Esophagus muscularis mucosa (tissue), 4 donors: ENCODE measurements at regions not wholly inside any gene's neighbourhood (a gene's known extent, or its start where the extent isn't known, plus 50 kb on each side); places are given as distances from the start of the nearest gene placed in this dataset.

ENCODE experiments used
- DNase-seq: peaks from one replicate; pipeline ENCODE4 v3.0.0-alpha.2; 2017; ENCODE audit errors: extremely low spot score
- H3K27ac ChIP-seq, 4 donors: fragments of 200-600 bp; sonication (generic); replicated peaks in 1 of 4; 1 replicate in 3 of 4; 2 replicates in 1 of 4; pipeline ENCODE4 v1.5.1; 2016 to 2019; ENCODE audit warnings: mild to moderate bottlenecking in 1 of 4
- H3K27me3 ChIP-seq, 4 donors: fragments of 200-600 bp; sonication (generic); one replicate each; pipeline versions ENCODE4 v1.5.1 to v1.6.0; 2016 to 2019
- H3K36me3 ChIP-seq, 4 donors: fragments of 200-600 bp; sonication (generic); one replicate each; pipeline ENCODE4 v1.5.1; 2016 to 2019
- H3K4me1 ChIP-seq, 4 donors: fragments of 200-600 bp; sonication (generic); one replicate each; pipeline ENCODE4 v1.5.1; 2016 to 2019
- H3K4me3 ChIP-seq, 4 donors: fragments of 200-600 bp; sonication (generic); 1 replicate in 2 of 4; 2 replicates in 2 of 4; pipeline ENCODE4 v1.5.1; 2016 to 2019; ENCODE audit warnings: mild to moderate bottlenecking in 4 of 4, moderate library complexity in 1 of 4
- H3K9me3 ChIP-seq, 4 donors: fragments of 200-600 bp; sonication (generic); 1 replicate in 3 of 4; 2 replicates in 1 of 4; pipeline ENCODE4 v1.5.1; 2016 to 2019
- EP300 ChIP-seq: sonication (generic); formaldehyde crosslinking; IDR thresholded peaks from one replicate; pipeline ENCODE4 v1.6.1; 2017; ENCODE audit warnings: antibody characterized with exemption
- POLR2A ChIP-seq: fragments of 450-650 bp; IDR thresholded peaks from one replicate; pipeline ENCODE4 v1.6.1; 2017; ENCODE audit warnings: antibody characterized with exemption, moderate library complexity, mild to moderate bottlenecking, low read depth
- POLR2AphosphoS5 ChIP-seq, 2 donors: sonication (generic); formaldehyde crosslinking; IDR thresholded peaks; one replicate each; pipeline ENCODE4 v1.6.1; 2017; ENCODE audit warnings: antibody characterized with exemption in 2 of 2
- WGBS: methylation state at CpG from one replicate; pipeline ENCODE4 v1.1.5; 2018; 5-methylcytosine and 5-hydroxymethylcytosine counted together
- intact Hi-C: fragments of 100-400 bp; cut with DNase I; formaldehyde crosslinking; loops from one replicate; pipeline ENCODE4 v1.15.1; 2023
- TF ChIP-seq, protein P1 (sequence below), 3 experiments: fragments of 200-600 bp in 2 of 3; fragments of 450-650 bp in 1 of 3; sonication (generic) in 2 of 3; IDR thresholded peaks; one replicate each; pipeline ENCODE4 v1.5.1; 2017 to 2019; ENCODE audit warnings: antibody characterized with exemption in 3 of 3, mild to moderate bottlenecking in 2 of 3, moderate library complexity in 1 of 3

DNA sequence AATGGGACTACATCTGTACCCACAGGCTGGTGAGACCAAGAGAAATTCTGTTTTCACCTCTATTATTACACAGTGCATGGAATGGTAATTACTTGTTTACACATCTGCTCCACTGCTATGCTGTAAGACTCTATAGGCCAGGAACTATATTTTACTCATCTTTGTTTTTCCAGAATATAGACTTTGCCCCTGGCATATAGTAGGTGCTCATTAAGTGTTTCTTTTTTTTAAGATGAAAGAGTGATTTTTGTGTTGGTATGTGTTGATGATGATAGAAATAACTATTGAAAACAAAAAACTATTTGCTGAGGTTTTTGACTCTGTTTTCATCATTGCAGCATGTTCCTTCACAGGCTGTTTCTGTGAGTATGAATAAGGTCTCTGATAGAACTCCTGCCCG, 294.7 kb downstream of the CSNK1G3 start:
- no peaks in the 10 kb centered on the region for H3K27me3 ChIP-seq
- intact Hi-C loops = no loop called here
- no peak overlapping the region for H3K27ac ChIP-seq
- TF ChIP-seq POLR2A (no peak), POLR2AphosphoS5 (IDR thresholded peaks at IDR 0.05) (no peak), EP300 (no peak)
- TF ChIP-seq, protein P1, sequence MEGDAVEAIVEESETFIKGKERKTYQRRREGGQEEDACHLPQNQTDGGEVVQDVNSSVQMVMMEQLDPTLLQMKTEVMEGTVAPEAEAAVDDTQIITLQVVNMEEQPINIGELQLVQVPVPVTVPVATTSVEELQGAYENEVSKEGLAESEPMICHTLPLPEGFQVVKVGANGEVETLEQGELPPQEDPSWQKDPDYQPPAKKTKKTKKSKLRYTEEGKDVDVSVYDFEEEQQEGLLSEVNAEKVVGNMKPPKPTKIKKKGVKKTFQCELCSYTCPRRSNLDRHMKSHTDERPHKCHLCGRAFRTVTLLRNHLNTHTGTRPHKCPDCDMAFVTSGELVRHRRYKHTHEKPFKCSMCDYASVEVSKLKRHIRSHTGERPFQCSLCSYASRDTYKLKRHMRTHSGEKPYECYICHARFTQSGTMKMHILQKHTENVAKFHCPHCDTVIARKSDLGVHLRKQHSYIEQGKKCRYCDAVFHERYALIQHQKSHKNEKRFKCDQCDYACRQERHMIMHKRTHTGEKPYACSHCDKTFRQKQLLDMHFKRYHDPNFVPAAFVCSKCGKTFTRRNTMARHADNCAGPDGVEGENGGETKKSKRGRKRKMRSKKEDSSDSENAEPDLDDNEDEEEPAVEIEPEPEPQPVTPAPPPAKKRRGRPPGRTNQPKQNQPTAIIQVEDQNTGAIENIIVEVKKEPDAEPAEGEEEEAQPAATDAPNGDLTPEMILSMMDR (IDR thresholded peaks at IDR 0.05) = no peak
- peaks cover 31 to 48% (median 42%) of the 10 kb centered on the region in 4 donors for H3K4me1 ChIP-seq
- WGBS = 50% methylated on average over 1 of the region's 1 CpG
- no peak for DNase-seq
- H3K9me3 ChIP-seq = no peaks in the 10 kb centered on the region
- H3K4me3 ChIP-seq = no peak overlapping the region
- H3K36me3 ChIP-seq = no peaks in the 10 kb centered on the region

DNA sequence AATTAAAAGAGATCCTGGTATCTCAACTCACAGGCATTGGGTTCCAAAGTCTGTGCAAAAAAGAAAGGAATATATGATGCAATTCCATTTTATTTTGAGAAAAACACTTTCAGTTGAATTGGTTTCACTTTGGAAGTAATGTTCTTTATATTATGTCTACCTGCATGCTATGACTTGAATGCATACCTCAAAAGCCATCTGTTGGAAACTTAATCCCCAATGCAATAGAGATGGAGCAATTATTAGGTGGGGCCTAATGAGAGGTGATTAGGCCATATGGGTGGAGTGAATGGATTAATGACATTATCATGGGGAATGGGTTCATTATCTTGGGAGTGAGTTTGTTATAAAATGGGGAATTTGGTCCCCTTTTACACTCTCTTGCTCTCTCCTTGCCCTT, 293.3 kb downstream of the CSNK1G3 start:
- H3K36me3 ChIP-seq = no peaks in the 10 kb centered on the region
- no peaks in the 10 kb centered on the region for H3K9me3 ChIP-seq
- no peak for DNase-seq
- no peak for TF ChIP-seq POLR2AphosphoS5 (IDR thresholded peaks at IDR 0.05)
- TF ChIP-seq EP300 = no peak
- TF ChIP-seq, protein P1 (IDR thresholded peaks at IDR 0.05) = no peak
- no peak for TF ChIP-seq POLR2A
- intact Hi-C loops = no loop called here
- peaks cover 25 to 41% (median 36%) of the 10 kb centered on the region in 4 donors for H3K4me1 ChIP-seq
- no peak overlapping the region for H3K27ac ChIP-seq
- H3K27me3 ChIP-seq = no peaks in the 10 kb centered on the region
- no peak overlapping the region for H3K4me3 ChIP-seq

DNA sequence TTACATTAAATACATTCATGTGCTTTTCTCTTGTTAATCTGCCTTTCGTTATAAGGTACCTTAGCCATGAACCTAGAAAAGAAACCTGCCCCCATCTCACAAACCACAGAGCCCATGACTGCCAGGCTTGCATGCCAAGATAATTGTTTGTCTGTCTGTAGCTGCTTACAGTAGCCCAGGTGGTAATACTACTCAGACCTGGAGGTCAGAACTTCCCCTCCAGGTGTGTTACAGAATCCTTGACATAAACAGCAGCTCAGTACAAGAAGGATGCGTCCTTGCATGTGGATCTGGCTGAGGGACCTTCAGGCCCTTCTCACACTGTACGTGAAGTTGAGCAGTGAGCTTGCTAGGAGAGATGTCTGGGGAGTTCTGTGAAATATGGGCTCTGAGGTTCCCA, 291.4 kb downstream of the CSNK1G3 start:
- Histone ChIP-seq H3K4me1 (peaks cover 7 to 21% (median 17%) of the 10 kb centered on the region in 4 donors), H3K27me3 (no peaks in the 10 kb centered on the region), H3K27ac (no peak overlapping the region), H3K9me3 (no peaks in the 10 kb centered on the region), H3K4me3 (no peak overlapping the region), H3K36me3 (no peaks in the 10 kb centered on the region)
- intact Hi-C loops = no loop called here
- TF ChIP-seq POLR2AphosphoS5 (IDR thresholded peaks at IDR 0.05) = no peak
- WGBS = 94% methylated on average over 3 of the region's 3 CpGs
- DNase-seq = no peak

DNA sequence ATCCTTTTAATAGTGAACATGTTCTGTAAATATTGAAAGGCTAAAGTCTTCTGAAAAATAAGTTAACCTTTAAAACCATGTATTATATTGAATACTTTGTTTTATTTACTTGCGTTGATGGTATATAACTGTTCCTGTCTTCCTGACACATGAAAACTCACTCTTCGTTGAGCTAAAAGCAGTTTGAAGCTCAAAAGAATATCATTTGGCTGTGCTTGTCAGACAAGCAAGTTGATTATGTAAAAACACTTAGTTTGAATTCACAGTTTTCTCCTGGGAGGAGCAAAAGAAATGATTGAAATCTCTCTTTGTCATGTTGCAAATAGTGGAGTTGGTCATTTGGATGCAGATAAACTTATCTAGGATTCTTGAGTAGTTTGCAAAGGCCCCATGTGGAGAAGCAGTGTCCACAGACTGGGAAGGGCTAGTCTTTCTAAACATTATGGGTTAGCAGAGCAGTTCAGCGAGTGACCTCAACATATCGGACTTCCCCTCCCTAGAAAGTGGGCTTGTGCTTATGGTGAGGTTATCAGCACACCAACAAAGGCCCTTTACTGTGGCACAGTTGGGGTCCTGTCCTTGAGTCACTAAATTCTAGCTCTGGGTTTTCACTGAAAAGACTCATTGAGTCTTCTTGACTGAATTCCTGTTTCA, 290.4 kb downstream of the CSNK1G3 start:
- H3K9me3 ChIP-seq = no peaks in the 10 kb centered on the region
- no peaks in the 10 kb centered on the region for H3K36me3 ChIP-seq
- peaks cover 0 to 12% (median 7%) of the 10 kb centered on the region in 4 donors for H3K4me1 ChIP-seq
- H3K27me3 ChIP-seq = no peaks in the 10 kb centered on the region
- H3K27ac ChIP-seq = no peak overlapping the region
- 84% methylated on average over 4 of the region's 4 CpGs for WGBS
- TF ChIP-seq POLR2AphosphoS5 (IDR thresholded peaks at IDR 0.05) (no peak), POLR2A (no peak), EP300 (no peak)
- TF ChIP-seq, protein P1 (IDR thresholded peaks at IDR 0.05) = no peak
- intact Hi-C loops = no loop called here
- no peak for DNase-seq
- no peak overlapping the region for H3K4me3 ChIP-seq

DNA sequence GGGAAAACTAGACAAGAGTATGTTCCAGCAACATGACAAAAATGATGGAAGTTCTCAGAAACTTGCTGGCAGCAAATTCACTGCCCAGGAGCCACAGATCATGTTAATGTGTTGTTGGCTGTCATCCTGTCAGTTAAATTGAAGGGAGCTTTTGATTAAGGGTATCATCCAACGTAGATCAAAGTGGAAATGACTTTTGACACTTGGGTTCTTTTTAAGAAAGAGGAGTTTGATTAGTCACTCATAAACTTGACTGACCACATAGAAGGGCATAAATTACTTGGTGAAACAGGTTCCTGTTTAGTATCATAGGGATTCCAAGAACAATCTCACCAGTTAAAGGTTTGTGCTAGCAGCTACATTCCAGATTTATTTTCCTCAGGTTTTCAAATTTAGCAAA, 288.7 kb downstream of the CSNK1G3 start:
- DNase-seq = no peak
- 68% methylated on average over 1 of the region's 1 CpG for WGBS
- H3K27me3 ChIP-seq = no peaks in the 10 kb centered on the region
- H3K4me3 ChIP-seq = no peak overlapping the region
- H3K9me3 ChIP-seq = no peaks in the 10 kb centered on the region
- intact Hi-C loops = no loop called here
- H3K36me3 ChIP-seq = no peaks in the 10 kb centered on the region
- TF ChIP-seq POLR2A = no peak
- no peak for TF ChIP-seq POLR2AphosphoS5 (IDR thresholded peaks at IDR 0.05)
- TF ChIP-seq EP300 = no peak
- no peak overlapping the region for H3K27ac ChIP-seq
- peaks cover 0 to 5% (median 0%) of the 10 kb centered on the region in 4 donors for H3K4me1 ChIP-seq

DNA sequence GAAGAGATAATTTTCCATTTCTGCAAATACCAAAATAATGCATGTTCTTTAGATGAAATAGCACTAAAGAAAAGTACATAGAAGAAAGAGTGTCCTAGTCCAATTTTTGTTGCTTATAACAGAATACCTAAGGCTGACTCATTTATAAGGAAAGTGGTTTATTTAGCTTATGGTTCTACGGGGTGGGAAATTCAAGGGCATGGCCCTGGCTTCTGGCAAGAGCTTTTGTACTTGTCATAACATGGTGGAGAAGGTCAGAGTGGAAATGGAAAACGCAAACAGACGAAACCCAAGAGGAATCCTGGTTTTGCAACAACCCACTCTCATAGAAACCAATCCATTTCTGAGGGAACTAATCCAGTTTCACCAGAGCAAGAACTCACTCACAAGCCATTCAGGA, 283.7 kb downstream of the CSNK1G3 start:
- no peaks in the 10 kb centered on the region for H3K27me3 ChIP-seq
- intact Hi-C loops = no loop called here
- no peak overlapping the region for H3K27ac ChIP-seq
- peaks cover 0 to 14% (median 0%) of the 10 kb centered on the region in 4 donors for H3K4me1 ChIP-seq
- H3K36me3 ChIP-seq = no peaks in the 10 kb centered on the region
- no peak overlapping the region for H3K4me3 ChIP-seq
- H3K9me3 ChIP-seq = no peaks in the 10 kb centered on the region
- TF ChIP-seq, protein P1 (IDR thresholded peaks at IDR 0.05) = no peak
- no peak for TF ChIP-seq EP300
- no peak for TF ChIP-seq POLR2A
- TF ChIP-seq POLR2AphosphoS5 (IDR thresholded peaks at IDR 0.05) = no peak
- DNase-seq = no peak
- WGBS = 54% methylated on average over 3 of the region's 3 CpGs
